HepG2 (cell line): ENCODE measurements at regions not wholly inside any gene's neighbourhood (a gene's known extent, or its start where the extent isn't known, plus 50 kb on each side); places are given as distances from the start of the nearest gene placed in this dataset.

ENCODE experiments used
- ARNT ChIP-seq: fragments of 450-650 bp; IDR thresholded peaks from 2 replicates; pipeline ENCODE4 v1.6.1; 2017
- CC2D1A ChIP-seq: sonication (generic); formaldehyde crosslinking; IDR thresholded peaks from 2 replicates; pipeline ENCODE4 v1.8.1; 2023; ENCODE audit warnings: mild to moderate bottlenecking, missing genetic modification reagents
- CCAR2 ChIP-seq: fragments of 200-400 bp; formaldehyde crosslinking; optimal IDR thresholded peaks from 2 replicates; pipeline ENCODE3; 2018; ENCODE audit warnings: low read depth, mild to moderate bottlenecking, low read length, moderate library complexity
- ELF1 ChIP-seq: sonication (generic); formaldehyde crosslinking; IDR thresholded peaks from 2 replicates; pipeline ENCODE4 v1.4.0; 2020; ENCODE audit warnings: missing genetic modification reagents
- FOXK1 ChIP-seq: sonication (generic); formaldehyde crosslinking; IDR thresholded peaks from 2 replicates; pipeline ENCODE4 v1.4.0; 2020; ENCODE audit warnings: low read depth, missing genetic modification reagents, borderline replicate concordance
- MEIS2 ChIP-seq: sonication (generic); formaldehyde crosslinking; IDR thresholded peaks from 2 replicates; pipeline ENCODE4 v1.9.0; 2021; ENCODE audit warnings: mild to moderate bottlenecking, missing genetic modification reagents
- MIER3 ChIP-seq: IDR thresholded peaks from 2 replicates; pipeline ENCODE4 v1.6.1; 2016; ENCODE audit warnings: missing compliant biosample characterization, borderline replicate concordance
- MLLT10 ChIP-seq: sonication (generic); formaldehyde crosslinking; IDR thresholded peaks from 2 replicates; pipeline ENCODE4 v1.4.0; 2020; ENCODE audit warnings: missing genetic modification reagents
- MYNN ChIP-seq: sonication (generic); formaldehyde crosslinking; IDR thresholded peaks from 2 replicates; pipeline ENCODE4 v1.4.0; 2020; ENCODE audit warnings: mild to moderate bottlenecking, low read depth, missing genetic modification reagents
- NCOA2 ChIP-seq: sonication (generic); formaldehyde crosslinking; IDR thresholded peaks from 2 replicates; pipeline ENCODE4 v1.8.0; 2022; ENCODE audit warnings: inconsistent platforms
- NCOA5 ChIP-seq: sonication (generic); formaldehyde crosslinking; IDR thresholded peaks from 2 replicates; pipeline ENCODE4 v1.4.0; 2020; ENCODE audit warnings: missing genetic modification reagents
- NFIB ChIP-seq: sonication (generic); formaldehyde crosslinking; IDR thresholded peaks from 2 replicates; pipeline ENCODE4 v1.9.0; 2021; ENCODE audit warnings: missing genetic modification reagents, mild to moderate bottlenecking, borderline replicate concordance
- NR3C1 ChIP-seq: sonication (generic); formaldehyde crosslinking; IDR thresholded peaks from 2 replicates; pipeline ENCODE4 v1.4.0; 2020; ENCODE audit warnings: missing genetic modification reagents
- PBX3 ChIP-seq: sonication (generic); formaldehyde crosslinking; IDR thresholded peaks from 2 replicates; pipeline ENCODE4 v1.8.1; 2023; ENCODE audit warnings: missing genetic modification reagents, inconsistent platforms, borderline replicate concordance
- RXRB ChIP-seq: IDR thresholded peaks from 2 replicates; pipeline ENCODE4 v1.6.1; 2016; ENCODE audit warnings: borderline replicate concordance, missing genetic modification reagents, missing compliant biosample characterization
- SNAPC5 ChIP-seq: sonication (generic); formaldehyde crosslinking; IDR thresholded peaks from 2 replicates; pipeline ENCODE4 v1.8.1; 2023; ENCODE audit warnings: mild to moderate bottlenecking, missing genetic modification reagents, borderline replicate concordance
- SOX6 ChIP-seq, 2 experiments: fragments of 450-650 bp in 1 of 2; sonication (generic) in 1 of 2; formaldehyde crosslinking in 1 of 2; IDR thresholded peaks; 2 replicates each; pipeline versions ENCODE4 v1.4.0 to v1.6.1; 2017 to 2020; ENCODE audit warnings: antibody characterized with exemption in 1 of 2, mild to moderate bottlenecking in 1 of 2, missing genetic modification reagents in 1 of 2
- ZBTB10 ChIP-seq: sonication (generic); formaldehyde crosslinking; IDR thresholded peaks from 2 replicates; pipeline ENCODE4 v1.4.0; 2020; ENCODE audit warnings: missing genetic modification reagents, borderline replicate concordance
- ZFP62 ChIP-seq: sonication (generic); formaldehyde crosslinking; IDR thresholded peaks from 2 replicates; pipeline ENCODE4 v1.4.0; 2020; ENCODE audit warnings: missing genetic modification reagents
- ZNF101 ChIP-seq: sonication (generic); formaldehyde crosslinking; IDR thresholded peaks from 2 replicates; pipeline ENCODE4 v1.4.0; 2020; ENCODE audit warnings: mild to moderate bottlenecking, low read depth, missing genetic modification reagents, borderline replicate concordance
- ZNF235 ChIP-seq: sonication (generic); formaldehyde crosslinking; IDR thresholded peaks from 2 replicates; pipeline ENCODE4 v1.8.1; 2023; ENCODE audit warnings: mild to moderate bottlenecking, missing genetic modification reagents, borderline replicate concordance
- ZNF607 ChIP-seq: sonication (generic); formaldehyde crosslinking; IDR thresholded peaks from 2 replicates; pipeline ENCODE4 v1.5.1; 2020; ENCODE audit warnings: missing genetic modification reagents, mild to moderate bottlenecking, borderline replicate concordance
- ZNF7 ChIP-seq: IDR thresholded peaks from 2 replicates; pipeline ENCODE4 v1.6.1; 2016; ENCODE audit warnings: missing biosample characterization, missing genetic modification reagents
- ZNF780A ChIP-seq: sonication (generic); formaldehyde crosslinking; IDR thresholded peaks from 2 replicates; pipeline ENCODE4 v1.8.0; 2022; ENCODE audit warnings: mild to moderate bottlenecking, missing genetic modification reagents, moderate library complexity
- ZNF816 ChIP-seq: sonication (generic); formaldehyde crosslinking; IDR thresholded peaks from 2 replicates; pipeline ENCODE4 v1.8.0; 2022; ENCODE audit warnings: missing genetic modification reagents, mild to moderate bottlenecking, borderline replicate concordance
- ZUFSP ChIP-seq: sonication (generic); formaldehyde crosslinking; IDR thresholded peaks from 2 replicates; pipeline ENCODE4 v1.9.0; 2021; ENCODE audit warnings: missing genetic modification reagents, mild to moderate bottlenecking, borderline replicate concordance

GRCh38 chr3:145649368-145649887 is 511.6 kb downstream of the PLOD2 start (continued):
- TF ChIP-seq MIER3 (CRISPR knock-in tag): peak; percentile 45; the same call in 1 of the 2 replicates
- TF ChIP-seq MEIS2 (CRISPR knock-in tag): no peak
- no peak for TF ChIP-seq ZNF780A
- no peak for TF ChIP-seq ZNF607 (CRISPR knock-in tag)
- TF ChIP-seq CC2D1A (CRISPR knock-in tag): no peak
- no peak for TF ChIP-seq ZBTB10 (CRISPR knock-in tag)
- peak; percentile 79 for TF ChIP-seq NCOA2 (CRISPR knock-in tag)
- no peak for TF ChIP-seq MLLT10
- no peak for TF ChIP-seq NR3C1 (CRISPR knock-in tag)
- no peak for TF ChIP-seq NFIB (CRISPR knock-in tag)
- no peak for TF ChIP-seq PBX3 (CRISPR knock-in tag)
- TF ChIP-seq ZNF101 (CRISPR knock-in tag): no peak
- no peak for TF ChIP-seq NCOA5 (CRISPR knock-in tag)
- TF ChIP-seq SNAPC5 (CRISPR knock-in tag): no peak
- TF ChIP-seq ZUFSP (CRISPR knock-in tag): no peak
- no peak for TF ChIP-seq CCAR2
- peak; percentile 57; the same call in 1 of the 2 replicates for TF ChIP-seq RXRB (CRISPR knock-in tag)
- no peak for TF ChIP-seq SOX6 (IDR thresholded peaks at IDR 0.05)
- TF ChIP-seq SOX6 (CRISPR knock-in tag; IDR thresholded peaks at IDR 0.05): peak; percentile 96
- TF ChIP-seq ARNT: no peak
- no peak for TF ChIP-seq ELF1 (CRISPR knock-in tag)
- no peak for TF ChIP-seq MYNN (CRISPR knock-in tag)
- no peak for TF ChIP-seq ZNF235 (CRISPR knock-in tag)
- TF ChIP-seq ZNF816 (CRISPR knock-in tag): no peak
- TF ChIP-seq ZFP62 (CRISPR knock-in tag): no peak
- no peak for TF ChIP-seq ZNF7 (CRISPR knock-in tag)
- TF ChIP-seq FOXK1 (CRISPR knock-in tag): peak; percentile 50; the same call in 1 of the 2 replicates
